HG03378 (cell line): ENCODE measurements at regions not wholly inside any gene's neighbourhood (a gene's known extent, or its start where the extent isn't known, plus 50 kb on each side); places are given as distances from the start of the nearest gene placed in this dataset.
"Not testable (repeated sequence)": the region's sequence is repeated elsewhere in the genome, so short reads cannot be mapped to it uniquely, and the experiment has no call there.

Experiments
- ATAC-seq: cut with Tn5 transposase; IDR thresholded peaks from one replicate; pipeline ENCODE4 v1.9.1; 2021; ENCODE audit warnings: mild to moderate bottlenecking, moderate library complexity; ENCODE audit not compliant: unreplicated experiment

DNA sequence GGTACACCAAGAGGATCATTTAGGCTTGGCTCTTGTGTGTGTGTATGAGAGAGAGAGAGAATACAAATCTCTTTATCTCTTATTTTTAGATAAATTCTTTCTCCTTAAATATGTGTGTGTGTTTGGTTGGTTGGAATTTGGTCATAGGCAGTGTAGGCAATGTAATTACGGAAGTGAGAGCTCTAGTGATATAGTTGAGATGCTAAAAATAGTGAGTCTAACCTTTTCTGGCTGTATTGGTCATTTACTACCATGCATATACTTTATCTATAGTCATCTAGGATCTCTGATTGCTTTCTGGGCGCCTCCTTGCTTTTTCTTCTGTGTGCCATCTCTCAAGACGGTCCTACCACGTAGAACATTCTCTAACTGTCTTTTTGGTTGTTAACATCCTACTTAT, 250.2 kb downstream of the NUF2 start:
- no peak for ATAC-seq

DNA sequence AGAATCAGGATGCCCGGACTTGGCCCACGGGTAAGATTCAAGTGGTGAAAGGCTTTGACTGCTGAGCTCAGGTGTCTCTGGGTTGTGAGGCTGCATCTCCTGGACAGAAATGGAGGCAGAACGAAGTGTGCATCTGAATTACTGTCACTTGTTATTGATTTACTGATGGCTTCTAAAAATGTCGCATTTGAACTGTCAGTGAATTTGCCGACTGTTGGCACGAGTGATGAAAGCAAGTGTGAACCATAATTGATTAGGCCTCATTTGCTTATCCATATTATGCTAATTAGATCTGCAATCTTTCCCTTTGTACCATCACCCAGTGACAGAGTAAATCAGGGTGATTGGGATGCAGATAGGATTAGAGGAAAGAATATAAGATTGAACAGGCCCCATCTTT, 252.4 kb downstream of the NUF2 start:
- no peak for ATAC-seq

DNA sequence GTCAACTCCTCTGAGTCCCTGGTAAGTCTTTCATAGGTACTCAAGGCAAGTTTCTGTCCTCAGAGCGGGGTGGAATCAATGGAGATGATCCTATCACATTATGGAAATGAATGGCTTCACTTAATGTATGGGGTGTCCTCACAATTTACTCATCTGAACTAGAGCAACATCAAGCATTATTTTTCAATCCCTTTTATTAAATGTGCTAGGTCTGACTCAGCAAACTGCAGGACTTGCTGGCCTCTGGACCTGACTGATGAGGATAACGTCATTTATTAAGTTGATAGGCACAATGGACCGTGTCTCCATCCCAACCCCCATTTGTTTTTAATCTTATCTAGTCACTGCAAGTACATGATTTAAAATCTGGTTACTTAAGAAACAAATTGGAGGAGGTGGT, 259.2 kb downstream of the NUF2 start:
- no peak for ATAC-seq

DNA sequence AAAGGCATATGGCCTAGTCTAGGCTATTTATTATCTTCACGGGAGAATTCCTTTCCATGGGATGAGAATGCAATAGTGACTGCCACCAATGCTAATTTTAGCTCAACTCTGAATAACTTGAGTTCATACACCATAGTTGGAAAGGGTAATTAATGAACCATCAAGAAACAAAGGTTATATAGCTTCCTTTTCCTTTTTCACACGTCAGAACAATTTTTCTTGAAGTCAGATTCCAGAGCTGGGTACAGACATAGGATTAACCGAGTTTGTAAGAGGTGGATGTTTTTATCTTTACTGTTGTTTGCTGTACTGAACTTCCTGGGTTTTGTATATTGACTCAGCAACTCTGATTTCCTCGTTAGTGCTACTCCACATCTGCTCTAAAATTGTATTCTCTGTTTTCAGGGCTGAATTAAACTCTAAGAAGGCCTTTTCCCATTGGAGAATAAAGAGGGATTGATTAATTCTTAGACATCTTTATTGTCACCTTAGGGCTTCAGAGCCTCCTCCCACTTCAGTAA, 262.0 kb downstream of the NUF2 start:
- ATAC-seq = no peak

DNA sequence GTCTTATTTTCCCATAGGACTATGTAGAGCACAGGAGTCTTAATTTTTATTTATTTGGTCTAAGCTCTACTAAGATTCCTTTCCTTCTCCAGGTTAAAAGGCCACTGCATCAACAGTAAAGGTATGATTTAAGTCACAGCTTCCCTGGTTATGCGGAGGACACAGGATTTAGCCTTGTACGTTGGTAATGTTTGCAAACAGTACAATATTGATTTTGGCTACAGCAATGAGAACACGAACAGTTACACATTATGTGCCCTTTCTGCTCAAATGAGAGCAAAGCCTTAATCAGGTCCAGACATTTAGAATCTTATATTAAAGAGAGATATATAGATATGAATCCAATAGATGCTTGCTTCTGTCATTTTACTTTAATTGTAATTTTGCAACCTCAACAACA, 264.0 kb downstream of the NUF2 start:
- no peak for ATAC-seq

DNA sequence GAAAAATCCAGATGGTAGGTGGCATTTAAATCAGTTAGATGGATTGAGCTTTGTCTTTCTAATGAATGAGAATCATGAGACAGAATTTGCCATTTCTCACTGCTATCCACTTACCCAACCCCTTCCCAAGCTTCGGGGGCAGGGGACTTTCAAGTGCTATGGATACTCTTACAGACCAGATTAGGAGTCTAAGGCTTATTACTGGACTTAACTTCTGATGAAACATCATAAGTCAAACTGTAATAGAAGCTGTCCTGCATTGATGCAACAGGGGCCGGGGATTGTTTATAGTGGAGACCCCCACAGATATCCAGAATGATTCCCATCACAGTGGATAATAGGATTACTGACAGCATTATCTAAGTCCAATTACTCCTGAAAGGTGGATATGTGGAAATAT, 267.0 kb downstream of the NUF2 start:
- ATAC-seq = no peak

DNA sequence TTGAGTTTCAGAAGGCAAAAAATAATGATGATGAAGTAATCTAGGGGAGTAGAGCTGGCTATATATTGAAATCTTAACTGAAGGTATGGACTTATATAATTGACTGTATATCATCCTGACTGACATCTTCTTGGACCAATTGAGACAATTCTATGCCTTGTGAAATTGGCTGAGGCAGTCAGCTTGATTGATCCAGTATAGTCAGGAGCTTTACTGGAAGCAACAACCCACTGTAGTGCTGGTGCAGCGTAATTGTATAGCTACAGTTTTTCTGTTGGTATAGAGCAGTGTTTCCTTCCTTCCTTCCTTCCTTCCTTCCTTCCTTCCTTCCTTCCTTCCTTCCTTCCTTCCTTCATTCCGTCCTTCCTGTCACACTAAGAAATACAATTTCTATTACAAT, 268.0 kb downstream of the NUF2 start:
- ATAC-seq = no peak

DNA sequence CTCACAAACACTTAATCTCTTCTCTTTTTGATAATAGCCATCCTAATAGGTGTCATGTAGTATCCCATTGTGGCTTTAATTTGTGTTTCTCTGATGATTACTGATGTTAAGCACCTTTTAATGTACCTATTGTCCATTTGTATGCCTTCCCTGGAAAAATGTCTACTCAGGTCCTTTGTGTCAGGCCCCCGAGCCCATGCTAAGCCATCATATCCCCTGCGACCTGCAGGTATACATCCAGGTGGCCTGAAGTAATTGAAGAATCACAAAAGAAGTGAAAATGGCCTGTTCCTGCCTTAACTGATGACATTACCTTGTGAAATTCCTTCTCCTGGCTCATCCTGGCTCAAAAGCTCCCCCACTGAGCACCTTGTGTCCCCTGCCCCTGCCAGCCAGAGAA, 269.4 kb downstream of the NUF2 start:
- ATAC-seq = not testable (repeated sequence)

DNA sequence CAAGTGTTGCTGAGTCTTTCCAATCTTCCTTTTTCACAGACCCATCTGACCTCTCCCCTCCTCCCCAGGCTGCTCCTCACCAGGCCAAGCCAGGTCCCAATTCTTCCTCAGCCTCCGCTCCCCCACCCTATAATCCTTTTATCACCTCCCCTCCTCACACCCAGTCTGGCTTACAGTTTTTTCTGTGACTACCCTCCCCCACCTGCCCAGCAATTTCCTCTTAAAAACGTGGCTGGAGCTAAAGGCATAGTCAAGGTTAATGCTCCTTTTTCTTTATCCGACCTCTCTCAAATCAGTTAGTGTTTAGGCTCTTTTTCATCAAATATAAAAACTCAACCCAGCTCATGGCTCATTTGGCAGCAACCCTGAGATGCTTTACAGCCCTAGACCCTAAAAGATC, 270.9 kb downstream of the NUF2 start:
- ATAC-seq = not testable (repeated sequence)

DNA sequence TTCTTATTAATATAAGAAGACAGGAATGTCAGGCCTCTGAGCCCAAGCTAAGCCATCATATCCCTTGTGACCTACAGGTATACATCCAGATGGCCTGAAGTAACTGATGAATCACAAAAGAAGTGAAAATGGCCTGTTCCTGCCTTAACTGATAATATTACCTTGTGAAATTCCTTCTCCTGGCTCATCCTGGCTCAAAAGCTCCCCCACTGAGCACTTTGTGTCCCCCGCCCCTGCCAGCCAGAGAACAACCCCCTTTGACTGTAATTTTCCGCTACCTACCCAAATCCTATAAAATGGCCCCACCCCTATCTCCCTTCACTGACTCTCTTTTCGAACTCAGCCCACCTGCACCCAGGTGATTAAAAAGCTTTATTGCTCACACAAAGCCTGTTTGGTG, 274.4 kb downstream of the NUF2 start:
- ATAC-seq = not testable (repeated sequence)

DNA sequence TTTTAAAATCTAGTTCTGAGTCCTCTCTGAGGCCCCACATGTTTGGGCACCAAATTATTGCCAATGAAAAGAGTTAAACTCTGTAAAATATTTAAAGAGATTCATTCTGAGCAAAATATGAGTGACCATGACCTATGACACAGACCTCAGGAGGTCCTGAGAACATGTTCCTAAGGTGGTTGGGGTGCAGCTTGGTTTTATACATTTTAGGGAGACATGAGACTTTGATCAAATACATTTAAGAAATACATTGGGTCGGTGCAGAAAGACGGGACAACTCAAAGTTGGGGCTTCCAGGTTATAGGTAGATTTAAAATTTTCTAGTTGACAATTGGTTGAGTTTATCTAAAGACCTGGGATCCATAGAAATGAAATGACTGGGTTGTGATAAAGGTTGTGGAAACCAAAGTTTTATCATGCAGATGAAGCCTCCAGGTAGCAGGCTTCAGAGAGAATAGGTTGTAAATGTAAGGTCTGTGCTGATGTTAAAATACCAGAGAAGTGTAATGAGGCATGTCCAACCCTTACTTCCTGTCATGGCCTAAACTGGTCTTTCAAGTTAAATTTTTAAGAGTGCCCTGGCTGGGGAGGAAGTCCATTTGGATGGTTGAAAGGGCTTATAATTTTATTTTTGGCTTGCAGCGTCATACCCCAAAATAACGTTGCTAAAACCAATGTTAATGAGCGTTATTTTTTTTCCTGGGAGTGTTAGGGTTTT, 274.9 kb downstream of the NUF2 start:
- ATAC-seq = no peak

DNA sequence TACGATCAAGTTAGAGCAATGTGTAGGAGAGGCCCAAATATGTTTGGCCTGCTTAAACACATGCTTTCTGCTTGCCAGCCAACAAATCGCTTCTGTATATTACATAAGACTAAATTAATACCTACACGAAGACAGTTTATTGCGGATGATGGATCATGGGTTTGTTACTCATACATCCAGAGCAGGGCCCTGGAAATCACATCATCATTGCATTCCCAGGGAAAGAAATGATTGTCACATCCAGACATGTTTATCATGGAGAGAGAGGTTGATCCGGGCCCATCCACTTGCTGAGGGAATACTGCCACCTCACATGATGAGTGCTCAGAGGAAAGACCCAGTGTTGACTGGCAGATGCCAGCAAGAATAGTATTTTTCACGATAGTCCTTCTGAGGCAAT, 282.6 kb downstream of the NUF2 start:
- ATAC-seq = no peak

DNA sequence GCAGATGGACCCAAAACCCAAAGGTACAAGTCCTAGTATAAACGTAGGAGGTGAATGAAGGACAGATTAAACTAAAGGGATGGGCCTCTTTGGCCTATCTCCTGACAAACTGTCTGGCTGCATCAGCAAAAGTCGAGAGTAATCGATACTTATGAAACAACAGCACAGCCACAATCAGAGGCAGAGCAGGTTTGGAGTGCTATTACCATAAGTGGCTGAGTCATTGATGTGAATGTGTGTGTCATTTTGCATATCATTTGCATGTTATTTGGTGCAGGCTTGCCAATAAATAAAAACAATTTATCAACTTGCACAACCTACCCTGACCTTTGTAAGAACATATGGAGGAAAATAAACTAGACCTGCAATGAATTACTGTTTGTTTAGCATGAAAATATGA, 283.1 kb downstream of the NUF2 start:
- ATAC-seq = no peak

DNA sequence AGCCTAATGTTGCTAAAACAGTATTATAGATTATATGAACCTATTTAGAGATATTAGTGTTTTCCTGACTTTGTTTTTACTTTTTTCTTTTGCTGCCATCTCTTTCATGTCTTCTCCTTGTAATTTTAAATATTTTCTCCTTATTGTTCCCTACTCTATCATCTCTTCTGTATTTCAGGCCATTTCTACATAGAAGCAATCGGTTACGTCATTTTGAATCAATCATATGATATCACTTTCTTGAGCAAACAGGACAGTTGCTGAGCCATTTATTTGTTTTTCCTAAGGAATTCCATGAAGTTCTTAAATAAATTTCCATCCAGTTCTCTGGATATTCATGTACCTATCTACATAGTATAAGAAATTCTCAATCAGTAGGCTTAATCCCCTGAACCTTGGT, 287.2 kb downstream of the NUF2 start:
- ATAC-seq = no peak

DNA sequence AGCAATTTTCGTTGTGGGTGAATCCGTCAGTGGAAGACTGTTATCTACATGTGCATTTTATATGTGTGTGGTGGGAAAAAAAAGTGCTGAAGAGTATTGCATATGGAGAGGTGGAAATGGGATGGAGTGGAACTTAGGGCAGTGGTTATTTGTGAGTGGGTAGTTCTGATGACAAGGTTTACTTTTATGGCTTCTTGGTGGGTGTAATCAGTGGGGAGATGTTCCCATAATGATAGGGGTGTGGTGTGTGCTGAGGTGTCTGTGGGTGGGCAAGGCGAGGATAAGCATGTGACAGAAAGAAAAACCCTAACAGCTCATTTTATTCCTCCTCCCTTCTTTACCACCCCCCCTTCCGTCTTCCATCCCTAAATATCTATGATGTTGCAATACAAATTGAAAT, 288.1 kb downstream of the NUF2 start:
- ATAC-seq = no peak

DNA sequence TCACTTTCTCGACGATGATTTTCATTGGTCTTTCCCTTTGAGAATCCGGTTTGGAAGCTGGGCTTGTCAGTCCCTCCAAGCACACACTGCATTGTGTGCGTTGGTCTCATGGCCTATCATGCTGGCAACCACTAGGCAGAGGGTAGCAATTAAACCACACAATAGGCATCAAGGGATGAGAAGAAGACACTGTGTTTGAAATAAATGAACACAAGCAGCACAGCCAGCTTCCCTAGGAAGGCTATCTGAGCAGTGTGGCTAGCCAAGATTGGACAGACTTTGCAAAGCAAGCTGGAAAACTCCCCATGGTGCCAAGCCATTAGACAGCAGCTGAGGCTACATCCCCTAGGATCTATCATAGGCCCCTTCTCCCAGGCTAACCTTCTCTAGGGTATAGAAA, 288.7 kb downstream of the NUF2 start:
- no peak for ATAC-seq

DNA sequence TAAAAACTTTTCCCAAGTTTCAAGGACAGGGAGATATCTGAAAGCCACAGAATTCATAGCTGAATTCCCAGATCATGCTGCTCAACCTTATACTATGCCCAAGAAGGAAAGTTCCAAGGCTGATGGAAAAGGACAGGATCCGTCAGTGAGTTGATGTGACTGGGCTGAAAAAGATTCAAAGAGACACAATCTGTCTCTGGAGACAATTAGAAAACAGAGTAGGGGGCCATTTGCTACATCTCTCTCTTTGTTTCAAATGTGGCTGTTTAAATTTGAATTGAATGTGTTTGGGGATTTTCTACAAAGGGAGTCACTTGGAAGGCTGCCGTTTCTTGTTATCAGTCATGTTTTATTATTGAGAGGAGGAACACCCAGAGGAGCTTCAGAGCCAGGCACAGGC, 292.6 kb downstream of the NUF2 start:
- no peak for ATAC-seq

DNA sequence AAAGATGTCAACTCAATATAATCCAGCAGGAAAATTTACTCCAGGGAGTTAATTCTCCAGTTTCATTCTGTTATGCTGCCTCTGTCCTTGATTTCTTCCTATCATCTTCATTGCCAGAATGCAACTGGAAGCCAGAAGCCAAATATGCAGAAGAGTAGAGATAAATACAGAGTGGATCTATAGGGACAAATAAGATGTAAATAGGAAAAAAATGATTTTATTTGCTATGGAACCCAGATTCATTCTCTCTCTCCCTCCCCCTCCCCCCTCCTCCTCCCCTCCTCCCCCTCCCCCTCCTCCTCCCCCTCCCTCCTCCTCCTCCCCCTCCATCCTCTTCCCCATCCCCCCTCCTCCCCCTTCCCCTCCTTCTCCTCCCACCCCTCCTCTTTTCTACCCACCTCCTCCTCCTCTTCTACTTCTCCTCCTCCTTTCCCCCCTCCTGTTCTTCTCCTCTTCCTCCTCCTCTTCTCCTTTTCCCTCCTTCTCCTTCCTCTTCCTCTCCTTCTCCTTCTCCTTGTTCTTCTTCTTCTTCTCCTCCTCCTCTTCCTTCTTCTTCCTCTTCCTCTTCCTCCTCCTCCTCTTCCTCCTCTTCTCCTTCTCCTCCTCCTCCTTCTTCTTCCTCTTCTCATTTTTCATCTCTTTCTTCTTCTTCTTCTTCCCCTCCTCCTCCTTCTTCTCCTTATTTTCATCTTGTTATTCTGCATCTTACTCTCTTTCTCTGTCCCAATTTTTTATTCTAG, 306.4 kb downstream of the NUF2 start:
- no peak for ATAC-seq

DNA sequence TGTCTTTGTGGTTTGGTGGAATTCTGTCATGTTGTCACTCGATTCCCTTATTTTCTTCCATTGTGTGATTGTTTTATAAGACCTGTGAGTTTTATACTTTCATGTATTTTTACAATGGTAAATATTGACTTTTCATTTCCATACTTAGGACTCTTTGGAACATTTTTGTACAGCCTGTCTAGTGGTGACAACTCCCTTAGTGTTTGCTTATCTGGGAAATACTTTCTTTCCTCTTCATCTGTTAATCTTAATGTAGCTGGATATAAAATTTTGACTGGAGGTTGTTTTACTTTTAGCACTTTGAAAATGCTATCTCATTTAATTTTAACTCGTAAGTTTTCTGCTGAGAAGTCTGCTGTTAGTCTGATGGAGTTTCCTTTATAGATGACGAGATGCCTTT, 310.5 kb downstream of the NUF2 start:
- ATAC-seq = no peak

DNA sequence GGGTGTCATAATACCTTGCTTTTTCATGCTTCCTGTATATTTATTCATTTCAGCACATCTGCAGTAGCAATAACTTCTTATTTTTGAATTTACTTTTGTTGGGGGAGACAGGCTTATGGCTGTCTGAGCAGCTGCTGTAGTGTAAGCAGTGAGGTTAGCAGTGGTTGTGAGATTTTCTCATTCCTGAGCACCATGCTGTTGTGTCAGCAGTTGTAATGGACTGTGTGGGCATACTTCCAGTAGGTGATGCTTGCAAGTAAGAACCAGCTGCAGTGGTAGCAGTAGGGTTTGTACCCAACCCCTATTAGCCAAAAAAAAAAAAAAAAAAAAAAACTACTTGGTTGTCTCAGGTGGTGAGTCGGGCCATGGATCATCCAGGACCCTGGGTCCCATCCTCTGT, 311.6 kb downstream of the NUF2 start:
- ATAC-seq = no peak

DNA sequence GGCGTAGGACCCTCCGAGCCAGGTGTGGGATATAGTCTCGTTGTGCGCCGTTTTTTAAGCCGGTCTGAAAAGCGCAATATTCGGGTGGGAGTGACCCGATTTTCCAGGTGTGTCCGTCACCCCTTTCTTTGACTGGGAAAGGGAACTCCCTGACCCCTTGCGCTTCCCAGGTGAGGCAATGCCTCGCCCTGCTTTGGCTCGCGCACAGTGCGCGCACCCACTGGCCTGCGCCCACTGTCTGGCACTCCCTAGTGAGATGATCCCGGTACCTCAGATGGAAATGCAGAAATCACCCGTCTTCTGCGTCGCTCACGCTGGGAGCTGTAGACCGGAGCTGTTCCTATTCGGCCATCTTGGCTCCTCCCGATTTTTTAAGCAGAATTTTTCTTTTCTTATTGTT, 323.9 kb downstream of the NUF2 start:
- ATAC-seq = not testable (repeated sequence)

DNA sequence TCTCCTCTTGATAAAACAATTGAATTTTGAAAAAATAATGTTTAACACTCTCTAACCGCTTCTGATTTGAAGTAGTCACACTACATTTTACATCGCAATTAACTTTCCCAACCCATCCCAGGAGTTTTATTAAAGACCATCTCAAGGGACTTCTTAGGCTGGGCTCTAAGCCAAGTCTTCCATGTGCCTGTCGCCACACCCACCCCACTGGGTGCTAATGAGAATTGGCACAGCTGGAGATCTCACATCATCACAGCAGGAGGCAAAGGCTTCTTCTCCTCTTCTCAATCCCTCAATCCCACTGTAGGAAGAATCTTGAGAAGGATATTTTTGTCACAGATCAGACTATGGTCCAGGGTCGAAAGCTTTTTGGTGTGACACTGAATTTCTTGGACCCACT, 328.9 kb downstream of the NUF2 start:
- ATAC-seq = no peak

DNA sequence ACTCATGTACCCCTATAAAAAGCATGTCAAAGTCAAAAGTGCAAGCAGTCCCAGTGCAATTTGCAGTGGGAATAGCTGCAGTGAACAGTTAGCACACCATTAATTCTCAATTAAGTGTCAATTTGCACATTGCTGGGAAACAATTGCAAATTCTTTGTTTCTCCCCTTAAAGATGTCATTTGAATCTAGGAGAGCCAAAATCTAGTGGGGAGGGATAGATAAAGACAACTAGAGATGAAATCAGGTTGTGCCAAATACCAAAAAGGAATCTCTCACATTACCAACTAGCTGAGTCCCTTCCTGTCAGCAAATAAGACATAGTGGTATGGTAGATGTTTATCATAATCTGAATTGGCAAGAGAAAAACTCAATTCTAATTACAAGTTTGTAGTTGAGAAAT, 330.7 kb downstream of the NUF2 start:
- no peak for ATAC-seq
